GM18505 (cell line): ENCODE measurements at regions not wholly inside any gene's neighbourhood (a gene's known extent, or its start where the extent isn't known, plus 50 kb on each side); places are given as distances from the start of the nearest gene placed in this dataset.

Experiments
- ATAC-seq: cut with Tn5 transposase; IDR thresholded peaks from one replicate; pipeline ENCODE4 v1.9.1; 2021; ENCODE audit not compliant: unreplicated experiment
- POLR2A ChIP-seq: IDR thresholded peaks from 4 replicates; pipeline ENCODE4 v1.6.1; 2011; ENCODE audit warnings: borderline replicate concordance; ENCODE audit not compliant: insufficient read depth, insufficient read length; ENCODE audit errors: extremely low read depth

- TF ChIP-seq POLR2A: no peak
- no peak for ATAC-seq
Measured at GRCh38 chr5:125630237-125630636, 793.0 kb upstream of the GRAMD2B start.

- ATAC-seq: no peak
- TF ChIP-seq POLR2A: no peak
Measured at GRCh38 chr5:125633523-125633922, 789.7 kb upstream of the GRAMD2B start.

- no peak for ATAC-seq
Measured at GRCh38 chr5:125634216-125634835, 788.9 kb upstream of the GRAMD2B start.

GRCh38 chr5:125639858-125640257, 783.4 kb upstream of the GRAMD2B start:
- no peak for TF ChIP-seq POLR2A
- no peak for ATAC-seq

More at GRCh38 chr5:125634216-125634835, 788.9 kb upstream of the GRAMD2B start:
- no peak for TF ChIP-seq POLR2A

- no peak for TF ChIP-seq POLR2A
- ATAC-seq: no peak
Measured at GRCh38 chr5:125652761-125653160, 770.4 kb upstream of the GRAMD2B start.

- TF ChIP-seq POLR2A: no peak
- ATAC-seq: no peak
Measured at GRCh38 chr5:125654392-125654791, 768.8 kb upstream of the GRAMD2B start.

GRCh38 chr5:125655156-125655555, 768.1 kb upstream of the GRAMD2B start:
- ATAC-seq: no peak
- no peak for TF ChIP-seq POLR2A

GRCh38 chr5:125657936-125658335, 765.3 kb upstream of the GRAMD2B start:
- ATAC-seq: no peak
- no peak for TF ChIP-seq POLR2A

GRCh38 chr5:125659316-125660023, 763.7 kb upstream of the GRAMD2B start:
- no peak for TF ChIP-seq POLR2A
- no peak for ATAC-seq

- ATAC-seq: no peak
- no peak for TF ChIP-seq POLR2A
Measured at GRCh38 chr5:125660231-125660895, 762.8 kb upstream of the GRAMD2B start.

- ATAC-seq: no peak
- TF ChIP-seq POLR2A: no peak
Measured at GRCh38 chr5:125661584-125661983, 761.6 kb upstream of the GRAMD2B start.

- ATAC-seq: no peak
- TF ChIP-seq POLR2A: no peak
Measured at GRCh38 chr5:125668884-125669283, 754.3 kb upstream of the GRAMD2B start.

GRCh38 chr5:125673359-125673950, 749.8 kb upstream of the GRAMD2B start:
- ATAC-seq: no peak
- TF ChIP-seq POLR2A: no peak
